ENCODE measurements at regions not wholly inside any gene's neighbourhood (a gene's known extent, or its start where the extent isn't known, plus 50 kb on each side); places are given as distances from the start of the nearest gene placed in this dataset.

DNA sequence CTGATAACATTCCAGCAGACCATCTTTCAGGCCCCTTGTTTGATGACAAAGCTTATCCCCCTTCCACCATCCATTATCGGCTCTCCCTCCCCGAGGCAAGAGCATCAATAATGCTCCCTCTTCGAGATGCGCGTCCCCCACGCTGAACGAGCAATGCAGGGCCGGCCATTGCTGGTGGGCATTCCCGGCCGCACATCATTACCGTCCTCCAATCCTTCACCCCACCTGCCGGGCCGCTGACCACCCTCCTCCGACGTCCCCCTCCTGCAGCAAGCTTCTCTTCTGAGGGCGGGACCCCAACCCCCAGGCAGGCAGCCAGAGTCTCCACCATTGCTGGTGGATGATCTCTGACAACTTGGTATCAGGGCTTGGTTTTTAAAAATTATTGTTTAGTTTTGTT, 208.6 kb downstream of the SMAD2 start:
- in situ Hi-C loops (cut with HindIII; ENCODE audit: low sequenced_read_pairs) = no loop called here
- H3K4me3 ChIP-seq (ENCODE audit: low read depth, low read length) = no peak overlapping the region
- no peak for DNase-seq (ENCODE audit: low read depth, low spot score)
- no peak for TF ChIP-seq CTCF (IDR thresholded peaks at IDR 0.05; ENCODE audit: low read depth, low read length)

- in situ Hi-C loops (cut with HindIII; ENCODE audit: low sequenced_read_pairs) = no loop called here
- no peak overlapping the region for H3K4me3 ChIP-seq (ENCODE audit: low read depth, low read length)
- no peak for TF ChIP-seq CTCF (IDR thresholded peaks at IDR 0.05; ENCODE audit: low read depth, low read length)
- DNase-seq (ENCODE audit: low read depth, low spot score) = no peak
These were observed 209.7 kb downstream of the SMAD2 start for GRCh38 chr18:47720741-47721140.

DNA sequence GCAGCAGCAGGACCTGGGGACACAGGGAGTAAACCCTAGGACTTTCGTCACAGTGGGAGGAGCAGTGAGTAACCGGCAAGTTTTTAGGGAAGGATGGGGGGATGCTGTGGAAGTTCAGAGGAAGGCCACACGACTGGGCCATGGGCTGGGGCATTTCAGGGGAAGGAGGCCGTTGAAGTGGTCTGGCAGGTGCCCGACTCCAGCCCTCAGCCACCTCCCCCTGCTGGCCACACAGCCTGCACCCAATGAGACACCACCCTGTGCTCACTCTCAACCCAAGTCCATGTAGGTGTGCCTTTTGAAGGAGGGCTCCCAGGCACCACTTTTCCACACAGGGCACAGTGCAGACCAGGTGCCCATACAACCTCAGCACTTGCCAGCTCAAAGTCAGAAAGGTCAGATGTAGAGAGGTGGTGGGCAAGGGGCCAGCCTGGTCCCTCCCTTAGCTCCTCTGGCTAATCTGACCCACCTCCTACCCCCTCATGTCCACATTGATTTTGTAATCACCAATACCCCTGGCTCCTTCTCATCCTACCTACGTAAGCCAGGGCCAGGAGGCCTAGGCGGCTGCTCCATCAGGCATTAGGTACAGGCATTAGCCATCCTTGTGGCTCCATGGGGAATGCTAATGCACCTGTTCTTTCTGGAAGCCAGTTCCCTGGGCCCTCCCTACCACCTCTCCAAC, 211.2 kb downstream of the SMAD2 start:
- no peak for TF ChIP-seq CTCF (IDR thresholded peaks at IDR 0.05; ENCODE audit: low read depth, low read length)
- no peak for DNase-seq (ENCODE audit: low read depth, low spot score)
- no peak overlapping the region for H3K4me3 ChIP-seq (ENCODE audit: low read depth, low read length)
- in situ Hi-C loops (cut with HindIII; ENCODE audit: low sequenced_read_pairs) = no loop called here

- no peak for DNase-seq (ENCODE audit: low read depth, low spot score)
- no peak overlapping the region for H3K4me3 ChIP-seq (ENCODE audit: low read depth, low read length)
- in situ Hi-C loops (cut with HindIII; ENCODE audit: low sequenced_read_pairs) = no loop called here
- TF ChIP-seq CTCF (IDR thresholded peaks at IDR 0.05; ENCODE audit: low read depth, low read length) = no peak
These were observed 211.8 kb downstream of the SMAD2 start for GRCh38 chr18:47718646-47719045.

GRCh38 chr18:47717257-47717656, 213.2 kb downstream of the SMAD2 start:
- H3K4me3 ChIP-seq (ENCODE audit: low read depth, low read length) = no peak overlapping the region
- DNase-seq (ENCODE audit: low read depth, low spot score) = no peak
- no peak for TF ChIP-seq CTCF (IDR thresholded peaks at IDR 0.05; ENCODE audit: low read depth, low read length)
- in situ Hi-C loops (cut with HindIII; ENCODE audit: low sequenced_read_pairs) = no loop called here

GRCh38 chr18:47716632-47717185, 213.8 kb downstream of the SMAD2 start:
- TF ChIP-seq CTCF (IDR thresholded peaks at IDR 0.05; ENCODE audit: low read depth, low read length) = no peak
- no peak for DNase-seq (ENCODE audit: low read depth, low spot score)
- H3K4me3 ChIP-seq (ENCODE audit: low read depth, low read length) = no peak overlapping the region
- in situ Hi-C loops (cut with HindIII; ENCODE audit: low sequenced_read_pairs) = no loop called here
